ENCODE measurements at regions not wholly inside any gene's neighbourhood (a gene's known extent, or its start where the extent isn't known, plus 50 kb on each side); places are given as distances from the start of the nearest gene placed in this dataset.

DNA sequence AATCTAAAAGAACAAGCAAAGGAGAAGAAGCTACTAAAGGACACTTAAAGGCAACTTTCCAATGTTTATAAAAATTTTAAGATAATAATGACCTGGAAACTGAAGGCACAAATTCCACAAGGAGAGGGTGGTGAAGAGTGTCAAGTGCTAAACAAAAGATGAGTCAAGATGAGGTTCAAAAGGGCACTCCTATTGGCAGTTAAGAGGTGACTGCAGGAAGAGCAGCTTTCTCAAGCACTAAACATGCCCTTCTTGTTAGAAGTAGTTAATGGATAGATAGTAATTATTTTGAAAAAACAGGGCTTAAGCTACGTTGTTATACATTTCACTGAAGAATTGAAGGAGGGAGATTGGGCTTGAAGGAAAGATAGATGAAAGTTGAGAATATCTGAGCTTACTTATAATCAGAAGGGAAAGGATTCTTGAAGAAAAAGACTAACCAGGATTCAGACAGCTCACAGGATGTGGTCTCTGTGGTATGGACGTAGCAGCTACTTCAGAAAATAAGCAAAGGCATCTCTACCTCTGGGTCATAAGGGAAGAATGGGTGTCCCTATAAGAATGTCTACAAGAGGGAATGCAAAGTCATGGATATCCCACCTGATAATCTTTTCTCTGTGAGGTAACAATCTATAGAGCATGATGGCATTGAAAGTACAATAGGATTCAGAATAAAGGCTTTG lies 454.7 kb upstream of the SLC39A10 start:
- FAIRE-seq (no peak), DNase-seq (ENCODE audit: insufficient read length, low spot score) (no peak)
- TF ChIP-seq, protein P1, sequence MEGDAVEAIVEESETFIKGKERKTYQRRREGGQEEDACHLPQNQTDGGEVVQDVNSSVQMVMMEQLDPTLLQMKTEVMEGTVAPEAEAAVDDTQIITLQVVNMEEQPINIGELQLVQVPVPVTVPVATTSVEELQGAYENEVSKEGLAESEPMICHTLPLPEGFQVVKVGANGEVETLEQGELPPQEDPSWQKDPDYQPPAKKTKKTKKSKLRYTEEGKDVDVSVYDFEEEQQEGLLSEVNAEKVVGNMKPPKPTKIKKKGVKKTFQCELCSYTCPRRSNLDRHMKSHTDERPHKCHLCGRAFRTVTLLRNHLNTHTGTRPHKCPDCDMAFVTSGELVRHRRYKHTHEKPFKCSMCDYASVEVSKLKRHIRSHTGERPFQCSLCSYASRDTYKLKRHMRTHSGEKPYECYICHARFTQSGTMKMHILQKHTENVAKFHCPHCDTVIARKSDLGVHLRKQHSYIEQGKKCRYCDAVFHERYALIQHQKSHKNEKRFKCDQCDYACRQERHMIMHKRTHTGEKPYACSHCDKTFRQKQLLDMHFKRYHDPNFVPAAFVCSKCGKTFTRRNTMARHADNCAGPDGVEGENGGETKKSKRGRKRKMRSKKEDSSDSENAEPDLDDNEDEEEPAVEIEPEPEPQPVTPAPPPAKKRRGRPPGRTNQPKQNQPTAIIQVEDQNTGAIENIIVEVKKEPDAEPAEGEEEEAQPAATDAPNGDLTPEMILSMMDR (IDR thresholded peaks at IDR 0.05; ENCODE audit: insufficient read depth, missing control alignments) = no peak

DNA sequence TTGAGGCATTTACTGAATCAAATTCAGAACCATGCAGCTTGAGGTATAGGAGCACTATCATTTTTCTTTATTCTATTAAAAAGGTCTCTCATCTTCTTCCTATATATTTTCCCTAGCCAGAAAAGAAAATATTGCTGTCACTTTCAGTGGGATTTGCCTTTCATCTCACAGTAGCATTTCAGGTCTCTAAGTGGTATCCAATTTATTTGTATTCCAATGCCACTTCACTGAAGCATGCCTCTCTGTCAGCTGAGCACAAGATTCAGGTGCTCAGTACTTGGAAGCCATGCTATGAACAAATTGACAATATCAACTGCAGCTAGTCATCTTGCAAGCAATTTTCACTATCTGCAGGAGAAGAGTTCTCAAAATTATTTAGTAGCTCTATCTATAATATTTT lies 457.2 kb upstream of the SLC39A10 start:
- FAIRE-seq (no peak), DNase-seq (ENCODE audit: insufficient read length, low spot score) (no peak)
- TF ChIP-seq, protein P1 (IDR thresholded peaks at IDR 0.05; ENCODE audit: insufficient read depth, missing control alignments) = no peak

DNA sequence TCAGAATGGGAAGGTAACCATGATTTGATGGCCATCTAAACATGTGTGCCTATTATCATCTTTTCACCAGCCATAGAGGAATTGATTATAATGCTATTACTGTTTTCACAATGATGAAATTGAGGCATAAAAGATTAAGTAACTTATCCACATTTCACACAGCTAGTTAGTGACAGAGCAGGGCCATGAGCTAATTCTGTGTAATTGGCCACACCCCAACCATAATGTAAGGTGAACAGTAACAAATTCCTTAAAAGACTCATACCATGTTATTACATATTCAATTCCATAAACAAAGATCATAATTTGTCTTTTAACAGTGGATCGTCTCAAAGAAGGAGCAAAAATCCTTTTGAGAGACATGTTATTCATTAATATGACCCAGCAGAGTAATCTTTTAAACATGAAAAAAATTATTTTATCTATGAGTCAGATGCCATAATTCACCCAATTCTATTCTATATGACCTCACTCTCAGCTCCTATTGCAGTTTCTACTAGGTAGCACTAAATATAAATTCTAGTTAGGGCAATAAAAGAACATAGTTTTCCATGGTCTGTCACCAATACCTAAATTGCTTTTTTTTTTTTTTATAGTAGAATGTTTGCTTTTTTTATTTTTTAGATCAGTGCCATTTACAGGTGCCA lies 475.8 kb upstream of the SLC39A10 start:
- FAIRE-seq (no peak), DNase-seq (ENCODE audit: insufficient read length, low spot score) (no peak)
- TF ChIP-seq, protein P1 (IDR thresholded peaks at IDR 0.05; ENCODE audit: insufficient read depth, missing control alignments) = no peak

DNA sequence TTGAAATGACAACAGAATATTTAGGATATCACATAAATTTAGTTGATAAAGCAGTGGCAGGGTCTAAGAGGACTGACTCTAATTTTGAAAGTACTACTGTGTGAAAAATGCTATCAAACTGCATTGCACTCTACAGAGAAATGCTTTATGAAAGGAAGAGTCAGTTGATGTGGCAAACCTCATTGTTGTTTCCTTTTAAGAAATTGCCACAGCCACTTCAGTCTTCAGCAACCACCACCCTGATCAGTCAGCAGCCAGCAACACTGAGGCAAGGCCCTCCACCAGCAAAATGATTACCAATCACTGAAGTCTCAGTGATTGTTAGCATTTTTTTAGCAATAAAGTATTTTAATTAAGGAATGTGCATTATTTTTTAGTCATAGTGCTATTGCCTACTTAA lies 488.7 kb upstream of the SLC39A10 start:
- TF ChIP-seq, protein P1 (IDR thresholded peaks at IDR 0.05; ENCODE audit: insufficient read depth, missing control alignments) = no peak
- DNase-seq (ENCODE audit: insufficient read length, low spot score) (no peak), FAIRE-seq (no peak)

DNA sequence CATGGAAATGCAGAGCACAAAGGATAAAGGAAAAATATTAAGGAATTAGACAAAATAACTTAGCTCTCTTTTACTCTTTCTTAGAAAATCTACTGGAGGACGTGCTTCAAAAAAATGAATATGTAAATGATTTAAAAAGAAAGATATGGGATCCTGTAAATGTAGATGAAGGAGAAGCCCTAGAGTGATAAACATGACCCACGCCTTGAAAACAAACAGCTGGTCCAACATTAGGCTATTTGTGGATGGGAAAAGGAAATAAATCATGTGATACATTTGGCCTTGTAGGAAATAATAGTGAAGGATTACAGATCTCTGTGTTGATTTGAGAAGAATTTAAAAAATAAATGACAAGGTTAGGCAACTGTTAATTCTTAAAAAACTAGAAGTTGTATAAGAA lies 492.1 kb upstream of the SLC39A10 start:
- no peak for DNase-seq (ENCODE audit: insufficient read length, low spot score)
- FAIRE-seq = no peak
- TF ChIP-seq, protein P1 (IDR thresholded peaks at IDR 0.05; ENCODE audit: insufficient read depth, missing control alignments) = no peak

DNA sequence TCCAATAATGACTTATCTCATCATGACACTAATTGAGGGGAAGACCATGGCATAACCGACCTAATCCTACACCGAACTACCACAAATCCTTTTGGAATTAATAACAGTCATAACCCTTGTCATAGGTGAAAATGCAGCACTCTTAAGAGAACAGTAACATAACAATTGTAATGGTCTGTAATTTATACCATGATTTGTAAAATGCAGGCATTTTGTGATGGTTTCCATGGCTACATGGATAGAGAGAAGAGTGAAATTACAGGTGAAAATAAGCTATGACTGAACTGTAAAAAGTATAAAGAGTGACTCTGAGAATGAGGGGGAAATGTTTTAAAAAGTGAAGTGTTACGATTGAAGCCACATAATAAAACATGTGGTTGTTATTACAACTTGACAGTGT lies 494.1 kb upstream of the SLC39A10 start:
- TF ChIP-seq, protein P1 (IDR thresholded peaks at IDR 0.05; ENCODE audit: insufficient read depth, missing control alignments) = no peak
- DNase-seq (ENCODE audit: insufficient read length, low spot score) = no peak

DNA sequence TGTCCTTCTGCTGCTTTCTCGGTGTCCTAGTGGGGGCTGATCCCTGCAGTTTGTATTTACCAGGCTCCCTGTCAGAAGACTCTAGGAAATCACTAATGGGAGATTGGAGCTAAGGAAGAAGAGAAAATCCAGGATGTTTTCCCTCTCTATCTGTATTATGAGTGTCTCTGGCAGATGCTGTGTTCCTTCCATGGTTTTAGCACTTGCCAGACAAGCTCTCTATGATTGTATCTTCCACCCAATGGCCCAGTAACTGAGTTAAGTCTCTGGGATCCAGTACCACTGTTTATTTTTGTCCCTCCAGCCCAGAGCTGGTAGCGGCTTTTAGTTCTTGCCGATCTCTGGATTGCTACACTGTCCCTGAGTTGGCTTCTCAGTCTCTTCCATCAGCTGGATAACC lies 494.8 kb upstream of the SLC39A10 start:
- DNase-seq (ENCODE audit: insufficient read length, low spot score) (no peak), FAIRE-seq (no peak)
- TF ChIP-seq, protein P1 (IDR thresholded peaks at IDR 0.05; ENCODE audit: insufficient read depth, missing control alignments) = no peak

More for the DNA sequence above, 494.1 kb upstream of the SLC39A10 start:
- FAIRE-seq = no peak

Measured in D721Med (cell line).